Neural cell (in vitro differentiated cells): ENCODE measurements at regions not wholly inside any gene's neighbourhood (a gene's known extent, or its start where the extent isn't known, plus 50 kb on each side); places are given as distances from the start of the nearest gene placed in this dataset.

Experiments used
- H2AFZ ChIP-seq: fragments of 200-600, 300-800 bp; sonication (generic), shearing (Covaris generic); 2 replicates; pipeline ENCODE4 v1.6.0; 2014; ENCODE audit warnings: low read depth, mild to moderate bottlenecking, antibody characterized with exemption, low read length, moderate library complexity
- H3F3A ChIP-seq: fragments of 200-600 bp; shearing (Covaris generic); 2 replicates; pipeline ENCODE4 v1.6.1; 2016; ENCODE audit warnings: mild to moderate bottlenecking, moderate library complexity, mixed read lengths, antibody characterized with exemption, low read length; ENCODE audit not compliant: insufficient read depth, poor library complexity, severe bottlenecking
- H3K27ac ChIP-seq: fragments of 200-600, 300-800 bp; sonication (generic), shearing (Covaris generic); 2 replicates; pipeline ENCODE4 v1.5.1; 2014; ENCODE audit warnings: mild to moderate bottlenecking, low read length, moderate library complexity
- H3K27me3 ChIP-seq: fragments of 300-800, 200-600 bp; sonication (generic), shearing (Covaris generic); 2 replicates; pipeline ENCODE4 v1.6.0; 2014; ENCODE audit warnings: mild to moderate bottlenecking, low read depth, low read length, moderate library complexity; ENCODE audit not compliant: insufficient read depth
- H3K36me3 ChIP-seq: fragments of 300-800, 200-600 bp; sonication (generic), shearing (Covaris generic); 2 replicates; pipeline ENCODE4 v1.5.1; 2014; ENCODE audit warnings: mild to moderate bottlenecking, antibody characterized with exemption, low read length, moderate library complexity; ENCODE audit not compliant: insufficient read depth
- H3K4me2 ChIP-seq: fragments of 300-800, 200-600 bp; sonication (generic), shearing (Covaris generic); 2 replicates; pipeline ENCODE4 v1.6.0; 2014; ENCODE audit warnings: mild to moderate bottlenecking, low read length
- H3K4me3 ChIP-seq: fragments of 300-800, 200-600 bp; sonication (generic), shearing (Covaris generic); 2 replicates; pipeline ENCODE4 v1.5.1; 2014; ENCODE audit warnings: mild to moderate bottlenecking, low read length, moderate library complexity
- H3K79me2 ChIP-seq: fragments of 200-600 bp; shearing (Covaris generic); replicated peaks from 2 replicates; pipeline ENCODE4 v1.6.0; 2014; ENCODE audit warnings: mild to moderate bottlenecking, low read length, moderate library complexity; ENCODE audit not compliant: insufficient read depth
- H3K9ac ChIP-seq: fragments of 300-800, 200-600 bp; sonication (generic), shearing (Covaris generic); 2 replicates; pipeline ENCODE4 v1.6.1; 2016; ENCODE audit warnings: mild to moderate bottlenecking, low read length, mixed read lengths
- H3K9me2 ChIP-seq: fragments of 200-600 bp; shearing (Covaris generic); 2 replicates; pipeline ENCODE4 v1.6.1; 2016; ENCODE audit warnings: mild to moderate bottlenecking, low read length, mixed read lengths; ENCODE audit not compliant: insufficient read depth
- H3K9me3 ChIP-seq: fragments of 200-600, 300-800 bp; sonication (generic), shearing (Covaris generic); 2 replicates; pipeline ENCODE4 v1.6.1; 2016; ENCODE audit warnings: mild to moderate bottlenecking, mixed run types, low read length, moderate library complexity, mixed read lengths
- H4K20me1 ChIP-seq: fragments of 200-600 bp; shearing (Covaris generic); 2 replicates; pipeline ENCODE4 v1.6.1; 2016; ENCODE audit warnings: mild to moderate bottlenecking, mixed run types; ENCODE audit not compliant: insufficient read depth
- CTCF ChIP-seq: fragments of 450-650 bp; IDR thresholded peaks from 2 replicates; pipeline ENCODE4 v1.5.1; 2014; ENCODE audit warnings: antibody characterized with exemption, mild to moderate bottlenecking, moderate library complexity; ENCODE audit not compliant: poor library complexity, severe bottlenecking
- EP300 ChIP-seq: fragments of 450-650 bp; conservative IDR thresholded peaks from 2 replicates; pipeline ENCODE4 v1.6.1; 2014; ENCODE audit warnings: antibody characterized with exemption, mild to moderate bottlenecking, moderate library complexity; ENCODE audit not compliant: poor library complexity, severe bottlenecking
- EZH2 ChIP-seq: fragments of 200-600, 300-800 bp; shearing (Covaris generic), sonication (generic); IDR thresholded peaks from 2 replicates; pipeline ENCODE4 v1.6.1; 2014; ENCODE audit warnings: antibody characterized with exemption, low read length, borderline replicate concordance, mild to moderate bottlenecking; ENCODE audit not compliant: insufficient read depth, poor library complexity, severe bottlenecking
- MXI1 ChIP-seq: fragments of 450-650 bp; conservative IDR thresholded peaks from 2 replicates; pipeline ENCODE4 v1.6.1; 2014; ENCODE audit warnings: antibody characterized with exemption, mild to moderate bottlenecking; ENCODE audit not compliant: poor library complexity, severe bottlenecking
- POLR2AphosphoS5 ChIP-seq: IDR thresholded peaks from 2 replicates; pipeline ENCODE4 v1.6.1; 2012
- RAD21 ChIP-seq: fragments of 450-650 bp; conservative IDR thresholded peaks from 2 replicates; pipeline ENCODE4 v1.6.1; 2014; ENCODE audit warnings: antibody characterized with exemption, mild to moderate bottlenecking, moderate library complexity
- REST ChIP-seq: IDR thresholded peaks from 2 replicates; pipeline ENCODE4 v1.6.1; 2012; ENCODE audit warnings: borderline replicate concordance
- SMC3 ChIP-seq: fragments of 450-650 bp; conservative IDR thresholded peaks from 2 replicates; pipeline ENCODE4 v1.6.1; 2014; ENCODE audit warnings: antibody characterized with exemption, mild to moderate bottlenecking, moderate library complexity; ENCODE audit not compliant: poor library complexity
- TAF1 ChIP-seq: IDR thresholded peaks from 2 replicates; pipeline ENCODE4 v1.6.1; 2012; ENCODE audit warnings: low read depth

- no peak overlapping the region for H3K4me2 ChIP-seq
- no peaks in the 10 kb centered on the region for H3F3A ChIP-seq
- no peak overlapping the region for H2AFZ ChIP-seq
- no peaks in the 10 kb centered on the region for H3K36me3 ChIP-seq
- no peaks in the 10 kb centered on the region for H3K9me2 ChIP-seq
- H3K79me2 ChIP-seq: no peaks in the 10 kb centered on the region
- no peak overlapping the region for H3K9ac ChIP-seq
- H3K27me3 ChIP-seq: no peaks in the 10 kb centered on the region
- no peak overlapping the region for H3K4me3 ChIP-seq
- TF ChIP-seq MXI1: no peak
- no peak for TF ChIP-seq CTCF
- TF ChIP-seq EP300: no peak
- no peak for TF ChIP-seq POLR2AphosphoS5
- no peak for TF ChIP-seq TAF1
- no peak for TF ChIP-seq EZH2
- no peak for TF ChIP-seq RAD21
- no peak for TF ChIP-seq SMC3
- no peak for TF ChIP-seq REST
- no peaks in the 10 kb centered on the region for H3K9me3 ChIP-seq
- no peaks in the 10 kb centered on the region for H4K20me1 ChIP-seq
- H3K27ac ChIP-seq: no peak overlapping the region
Observed at GRCh38 chr2:226339616-226340015, 460.0 kb downstream of the IRS1 start.

GRCh38 chr2:226338825-226339224, 460.8 kb downstream of the IRS1 start:
- Histone ChIP-seq H3K27me3 (no peaks in the 10 kb centered on the region), H4K20me1 (no peaks in the 10 kb centered on the region), H3K79me2 (no peaks in the 10 kb centered on the region), H3K4me3 (no peak overlapping the region), H3K9ac (no peak overlapping the region), H3K36me3 (no peaks in the 10 kb centered on the region), H2AFZ (no peak overlapping the region), H3K9me2 (no peaks in the 10 kb centered on the region), H3K27ac (no peak overlapping the region), H3K4me2 (no peak overlapping the region), H3K9me3 (no peaks in the 10 kb centered on the region), H3F3A (no peaks in the 10 kb centered on the region)
- TF ChIP-seq EP300 (no peak), TAF1 (no peak), SMC3 (no peak), MXI1 (no peak), REST (no peak), RAD21 (no peak), POLR2AphosphoS5 (no peak), CTCF (no peak), EZH2 (no peak)
